Fibroblast of skin of back (primary cell): ENCODE measurements at regions not wholly inside any gene's neighbourhood (a gene's known extent, or its start where the extent isn't known, plus 50 kb on each side); places are given as distances from the start of the nearest gene placed in this dataset.
"Not testable (repeated sequence)": the region's sequence is repeated elsewhere in the genome, so short reads cannot be mapped to it uniquely, and the experiment has no call there.

ENCODE experiments used
- DNase-seq: peaks from one replicate; pipeline ENCODE4 v3.0.0-alpha.2; 2013

DNA sequence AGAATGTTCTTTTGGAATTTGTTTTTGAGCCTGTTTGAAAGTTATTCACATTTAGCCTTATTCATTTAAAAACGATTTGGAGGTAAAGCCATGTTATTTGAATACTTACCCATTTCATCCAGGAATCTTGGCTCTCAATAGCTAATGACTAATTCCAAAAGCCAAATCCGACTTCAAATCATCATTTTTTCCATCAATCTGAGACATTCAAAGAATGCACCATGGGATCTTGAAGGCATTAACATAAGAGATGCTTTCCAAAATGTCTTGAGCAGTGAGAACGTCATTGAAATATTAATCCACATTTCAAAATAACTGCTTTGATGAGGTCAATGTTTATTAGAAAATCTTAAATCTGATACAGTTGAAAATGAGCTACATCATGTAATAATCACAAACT, 617.0 kb upstream of the RORB start:
- no peak for DNase-seq

DNA sequence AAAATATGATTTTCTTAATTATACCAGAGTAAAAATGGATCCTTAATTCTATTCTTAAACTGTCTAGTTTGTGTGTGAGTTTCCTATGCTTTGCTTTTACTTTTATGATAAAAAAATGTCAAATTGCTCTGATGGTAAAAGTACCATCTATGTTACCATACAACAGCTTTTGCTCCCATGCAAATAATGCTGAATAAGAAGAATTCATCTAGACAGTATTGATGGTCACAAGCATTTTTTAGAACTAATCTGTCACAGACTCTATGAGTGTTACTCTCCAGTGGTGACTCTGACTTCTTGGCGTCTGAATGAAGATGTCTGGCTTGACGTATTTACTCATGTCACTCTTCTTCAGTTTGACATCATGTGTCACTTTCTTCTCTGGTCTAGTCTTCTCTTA, 608.1 kb upstream of the RORB start:
- no peak for DNase-seq

DNA sequence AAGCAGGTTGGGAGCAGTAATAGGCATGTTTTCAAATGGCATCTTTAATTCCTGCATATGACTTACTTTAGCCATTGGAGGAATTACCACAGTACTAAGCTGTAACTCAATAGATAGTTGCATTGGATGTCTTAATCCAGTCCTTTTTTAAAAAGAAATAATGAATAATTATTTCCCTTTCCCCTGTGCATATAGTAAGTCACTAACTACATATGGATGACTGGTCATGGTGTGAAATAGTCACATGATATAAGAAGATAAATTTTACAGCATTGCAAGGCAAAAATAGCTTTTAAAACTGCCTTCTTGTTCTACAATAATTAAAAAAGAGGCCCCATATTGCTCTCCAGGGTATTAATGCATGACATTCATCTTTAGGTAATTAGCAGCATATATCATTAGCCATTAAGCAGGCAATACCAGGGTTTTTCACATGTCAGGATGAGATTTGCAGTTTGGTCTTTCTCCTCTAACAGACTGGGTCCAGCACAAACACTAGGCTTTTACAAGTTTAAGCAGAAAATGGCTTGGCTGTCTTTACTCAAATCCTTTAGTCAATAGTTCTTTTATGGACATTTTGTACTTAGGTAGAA, 606.4 kb upstream of the RORB start:
- no peak for DNase-seq

DNA sequence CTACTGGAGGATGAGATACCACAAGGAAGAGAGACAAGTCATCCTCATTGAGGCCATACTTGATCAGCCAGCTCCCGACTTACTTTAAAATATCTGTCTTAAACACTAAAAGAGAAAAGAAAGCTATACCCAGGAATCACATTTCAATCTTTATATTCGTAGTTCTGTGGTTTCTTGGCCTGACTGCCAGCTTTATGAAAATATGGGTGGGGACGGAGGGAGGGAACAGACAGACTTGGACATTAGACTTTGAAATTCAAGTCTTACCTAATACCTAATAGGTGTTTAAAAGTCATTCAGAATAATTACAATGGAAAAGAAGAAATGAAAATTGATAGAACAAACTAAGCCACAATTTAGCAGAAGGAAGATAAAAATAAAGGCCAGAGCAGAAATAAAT, 604.8 kb upstream of the RORB start:
- DNase-seq = no peak

DNA sequence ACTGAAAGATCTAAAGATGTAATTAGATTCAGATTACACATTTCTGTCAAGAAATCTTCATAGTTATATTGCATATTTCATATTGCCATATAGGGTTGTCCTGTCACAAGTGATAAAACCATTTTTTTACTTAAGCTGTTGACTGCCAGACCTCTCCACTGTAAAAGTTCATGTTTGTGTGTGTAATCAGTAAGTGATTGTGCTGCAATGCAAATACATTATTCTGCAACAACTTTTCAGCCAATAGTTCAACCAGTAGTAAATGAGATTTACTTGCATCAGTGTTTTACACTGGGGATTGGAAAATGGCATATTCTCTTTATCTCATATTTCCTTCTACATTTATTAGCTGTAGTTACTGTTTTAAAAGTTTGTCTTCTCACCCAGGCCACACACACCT, 603.9 kb upstream of the RORB start:
- no peak for DNase-seq

DNA sequence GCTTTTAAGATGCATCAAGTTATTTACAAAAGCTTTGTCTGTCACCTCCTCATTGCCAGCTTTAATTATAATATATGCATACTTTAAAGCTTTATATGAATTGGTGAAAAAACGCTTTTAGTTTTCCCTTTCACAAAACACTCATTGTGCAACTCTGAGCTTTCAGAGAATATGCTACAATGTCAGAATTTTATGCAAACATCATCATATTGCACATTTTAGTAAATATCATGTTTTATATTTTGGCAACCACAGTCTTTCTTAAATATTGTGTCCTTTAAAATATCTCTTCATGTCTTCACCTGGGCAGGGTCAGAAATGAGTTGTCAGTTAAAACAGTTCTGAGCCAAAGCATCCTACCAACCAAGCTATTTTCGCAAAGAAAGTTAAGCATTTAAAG, 601.1 kb upstream of the RORB start:
- DNase-seq = no peak

DNA sequence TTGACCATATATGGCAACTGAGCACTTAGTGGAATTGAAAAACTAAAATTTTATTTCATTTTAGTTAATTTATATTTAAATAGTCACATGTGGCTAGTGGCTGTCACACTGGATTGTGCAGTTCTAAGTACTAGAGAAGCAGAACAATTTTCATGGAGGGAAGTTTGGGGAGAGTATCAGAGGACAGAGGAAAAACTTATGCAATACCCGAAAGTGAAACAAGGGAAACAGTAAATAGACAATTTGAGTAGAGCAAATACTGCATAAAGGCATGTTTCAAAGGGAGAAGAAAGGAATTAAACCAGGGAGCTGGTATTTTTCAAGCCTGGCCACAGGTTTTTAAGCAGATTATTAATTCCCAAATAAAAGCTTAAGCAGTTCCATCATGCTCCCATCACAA, 590.5 kb upstream of the RORB start:
- DNase-seq = no peak

DNA sequence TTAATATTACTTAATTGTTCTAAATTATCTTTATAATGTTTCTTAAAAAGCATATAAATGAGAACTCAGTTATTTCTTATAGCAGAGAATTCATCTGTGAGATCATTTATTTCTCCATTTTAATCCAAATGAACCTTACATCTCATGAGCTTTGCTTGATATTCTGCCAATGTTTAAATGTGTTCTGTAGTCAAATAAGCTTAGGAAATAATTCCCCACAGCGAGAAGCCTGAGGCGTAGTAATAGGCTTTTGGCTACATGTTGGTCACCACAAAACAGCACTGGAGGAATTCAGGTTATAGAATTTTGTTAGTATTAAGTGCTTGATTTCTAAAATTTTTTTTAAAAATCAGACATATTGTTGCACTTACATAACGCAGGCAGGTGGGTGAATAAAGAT, 585.3 kb upstream of the RORB start:
- no peak for DNase-seq

DNA sequence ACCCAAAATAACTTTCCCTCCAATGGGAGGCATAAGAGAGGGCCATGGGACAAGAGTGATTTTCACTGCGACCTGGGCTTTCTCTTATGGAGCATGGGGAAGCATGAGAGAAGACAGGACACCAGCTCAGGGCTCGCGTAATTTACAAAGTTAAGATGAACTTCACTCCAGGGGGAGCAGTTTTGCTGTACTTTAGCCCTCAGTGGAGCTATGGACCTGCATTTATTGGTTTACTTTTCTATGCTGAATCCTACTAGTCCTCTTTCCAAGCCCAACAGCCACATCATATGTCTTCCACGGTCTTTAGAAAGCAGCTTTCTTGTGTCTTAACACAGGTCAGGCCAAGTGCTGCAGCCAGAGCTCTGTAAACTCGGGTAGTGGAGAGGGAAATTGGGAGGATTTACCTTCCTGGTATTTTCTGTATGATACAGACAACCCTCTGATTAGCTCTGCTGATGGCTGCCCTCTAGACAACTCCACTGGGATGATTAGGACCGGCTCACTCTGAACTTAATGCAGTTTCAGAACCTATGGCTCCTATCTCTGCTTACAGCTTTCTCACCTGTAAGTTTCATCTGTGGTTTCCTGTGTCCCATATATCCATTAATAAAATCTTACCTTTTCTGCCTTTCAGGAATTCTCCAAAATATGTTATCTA, 581.0 kb upstream of the RORB start:
- no peak for DNase-seq

DNA sequence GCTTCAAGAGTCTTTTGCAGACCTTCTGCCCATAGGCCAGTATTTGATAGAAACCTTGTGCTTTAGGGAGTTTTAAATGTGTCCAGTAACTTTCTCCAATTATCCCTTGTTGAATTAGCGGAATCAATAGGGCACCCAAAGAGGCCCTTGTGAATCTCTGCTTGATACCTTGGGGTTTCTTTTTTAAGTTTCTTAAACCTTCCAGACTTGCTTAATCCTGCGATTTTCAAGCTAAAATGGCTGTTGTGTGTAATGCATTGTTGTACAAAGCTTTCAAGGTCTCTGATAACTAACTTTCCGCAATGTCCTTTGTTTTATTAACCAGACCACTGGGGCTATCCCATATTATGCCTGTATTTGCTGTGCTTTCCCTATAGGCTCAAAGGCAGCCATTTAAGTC, 577.4 kb upstream of the RORB start:
- DNase-seq = no peak

DNA sequence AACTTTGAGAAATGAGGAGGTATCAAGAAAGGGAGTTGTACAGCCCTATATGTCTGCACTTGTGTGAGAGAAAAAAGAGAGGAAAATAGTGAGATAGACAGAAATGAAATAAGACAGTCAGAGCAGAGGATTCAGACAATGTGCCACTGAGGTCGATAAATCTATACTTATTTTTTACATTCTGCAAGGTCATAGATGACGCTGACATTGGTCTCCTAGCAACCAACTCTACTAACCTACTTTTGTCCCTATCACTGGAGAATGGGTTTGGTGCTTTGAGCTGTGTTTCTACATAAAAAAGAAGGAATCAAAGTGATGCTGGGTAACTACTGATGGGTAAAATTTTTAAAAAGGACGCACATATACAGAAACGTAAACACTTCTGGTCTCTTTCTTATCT, 573.3 kb upstream of the RORB start:
- no peak for DNase-seq

DNA sequence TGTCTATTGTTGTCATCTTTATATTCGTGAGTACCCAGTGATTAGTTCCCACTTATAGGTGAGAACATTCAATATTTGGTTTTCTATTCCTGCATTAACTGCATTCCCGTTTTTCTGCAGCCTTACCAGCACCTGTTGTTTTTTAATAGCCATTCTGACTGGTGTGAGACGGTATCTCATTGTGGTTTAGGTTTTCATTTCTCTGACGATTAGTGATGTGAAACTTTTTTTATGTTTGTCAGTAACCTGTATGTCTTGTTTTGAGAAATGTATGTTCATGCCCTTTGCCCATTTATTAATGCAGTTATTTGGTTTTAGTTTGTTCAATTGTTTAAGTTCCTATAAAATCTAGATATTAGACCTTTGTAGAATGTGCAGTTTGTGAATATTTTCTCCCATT, 546.0 kb upstream of the RORB start:
- DNase-seq = no peak

DNA sequence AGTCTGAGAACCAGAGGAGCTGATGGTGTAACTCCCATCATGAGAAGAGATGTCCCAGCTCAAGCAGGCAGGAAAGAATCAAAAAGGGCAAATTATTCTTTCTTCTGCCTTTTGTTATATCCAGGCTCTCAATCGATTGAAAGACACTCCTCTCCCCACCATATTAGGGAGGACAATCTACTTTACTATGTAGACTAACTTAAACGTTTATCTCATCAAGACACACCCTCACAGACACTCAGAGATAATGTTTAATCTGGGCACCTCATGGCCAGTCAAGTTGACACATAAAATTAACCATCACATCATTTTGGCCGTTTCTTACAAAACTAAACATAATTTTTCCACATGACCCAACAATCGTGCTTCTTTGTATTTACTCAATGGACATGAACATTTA, 534.3 kb upstream of the RORB start:
- no peak for DNase-seq

DNA sequence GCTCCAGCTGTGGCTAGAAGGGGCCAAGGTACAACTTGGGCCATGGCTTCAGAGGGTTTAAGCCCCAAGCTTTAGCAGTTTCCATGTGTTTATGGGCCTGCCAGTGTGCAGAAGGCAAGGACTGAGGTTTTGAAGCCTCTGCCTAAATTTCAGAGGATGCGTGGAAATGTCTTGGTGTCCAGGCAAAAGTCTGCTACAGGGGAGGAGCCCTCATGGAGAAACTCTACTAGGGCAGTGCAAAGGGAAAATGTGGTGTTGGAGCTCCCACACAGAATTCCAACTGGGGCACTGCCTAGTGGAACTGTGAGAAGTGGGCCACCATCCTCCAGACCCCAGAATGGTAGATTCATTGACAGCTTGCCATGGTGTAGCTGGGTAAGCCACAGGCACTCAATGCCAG, 527.2 kb upstream of the RORB start:
- DNase-seq = no peak

DNA sequence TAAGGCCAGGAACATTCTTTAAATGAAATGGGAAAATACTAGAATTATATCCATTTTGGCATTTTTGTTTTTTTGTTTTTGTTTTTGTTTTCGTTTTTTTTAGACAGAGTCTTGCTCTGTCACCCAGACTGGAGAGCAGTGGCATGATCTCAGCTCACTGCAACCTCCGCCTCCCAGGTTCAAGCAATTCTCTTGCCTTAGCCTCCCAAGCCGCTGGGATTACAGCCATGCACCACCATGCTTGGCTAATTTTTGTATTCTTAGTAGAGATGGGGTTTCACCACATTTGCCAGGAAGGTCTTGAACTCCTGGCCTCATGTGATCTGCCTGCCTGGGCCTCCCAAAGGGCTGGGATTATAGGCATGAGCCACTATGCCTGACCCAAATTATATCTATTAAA, 520.7 kb upstream of the RORB start:
- DNase-seq = not testable (repeated sequence)

DNA sequence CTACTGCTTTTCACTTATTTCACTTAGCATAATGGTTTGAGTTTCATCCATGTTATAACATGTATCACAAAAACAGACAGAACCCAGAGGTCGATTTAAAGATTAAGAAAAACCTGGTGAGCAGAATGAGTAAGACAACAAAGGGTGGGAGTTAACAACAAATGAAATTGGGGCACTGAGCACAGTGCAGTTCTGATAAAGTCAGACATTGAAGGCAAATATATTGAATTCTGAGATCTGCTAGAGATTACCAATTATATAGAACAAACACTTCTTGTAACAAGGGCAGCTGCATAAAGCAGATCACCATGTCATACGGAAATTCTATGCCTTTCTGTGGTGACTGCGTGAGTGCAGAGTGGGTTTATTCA, 517.3 kb upstream of the RORB start:
- DNase-seq = no peak

DNA sequence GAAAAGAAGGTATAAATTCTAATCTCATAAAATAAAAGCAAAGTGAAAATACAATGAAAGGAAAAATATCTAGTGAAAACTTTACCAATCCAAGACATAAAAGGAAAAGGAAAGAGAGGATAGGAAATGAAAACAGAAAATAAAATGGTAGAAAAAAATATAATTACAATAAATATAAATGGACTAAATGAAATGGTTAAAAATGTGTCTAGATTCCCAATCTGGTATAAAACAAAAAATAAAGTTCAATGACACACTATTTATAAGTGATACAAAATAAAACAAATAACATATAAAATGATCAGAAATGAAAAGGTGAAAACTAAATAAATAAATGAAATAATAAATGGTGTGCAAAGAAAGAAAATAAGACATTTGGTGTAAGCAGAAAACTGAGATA, 516.4 kb upstream of the RORB start:
- DNase-seq = no peak

DNA sequence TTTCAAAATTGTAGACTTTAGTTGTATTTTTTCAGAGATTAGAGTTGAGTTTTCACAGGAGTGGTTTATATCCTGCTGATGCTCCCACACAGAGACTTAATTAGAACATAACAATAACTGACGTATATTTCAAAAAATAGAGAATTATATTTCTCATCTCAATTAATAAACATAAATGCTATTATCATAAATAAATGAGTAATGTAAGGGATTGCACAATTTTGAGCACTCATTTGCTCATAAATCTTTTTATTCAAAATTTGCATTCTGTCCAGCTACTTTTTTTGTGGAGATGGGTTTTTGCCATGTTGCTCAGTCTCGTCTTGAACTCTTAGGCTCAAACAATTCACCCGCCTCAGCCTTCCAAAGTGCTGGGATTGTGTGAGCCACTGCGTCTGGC, 515.7 kb upstream of the RORB start:
- DNase-seq = no peak

DNA sequence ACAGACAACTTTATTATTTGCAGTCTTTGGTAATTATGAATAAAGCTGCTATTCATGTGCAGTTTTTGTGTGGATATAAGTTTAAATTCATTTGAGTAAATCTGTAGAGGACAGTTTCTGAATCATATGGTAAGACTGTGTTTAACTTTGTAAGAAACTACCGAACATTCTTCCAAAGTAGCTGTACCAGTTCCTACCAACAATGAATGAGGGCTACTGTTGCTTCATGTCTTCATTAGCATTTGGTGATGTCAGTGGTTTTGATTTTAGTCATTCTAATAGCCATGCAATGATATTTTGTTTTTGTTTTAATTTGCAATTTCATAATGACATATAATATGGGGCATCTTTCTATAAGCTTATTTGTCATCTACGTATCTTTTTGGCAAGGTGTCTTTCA, 501.3 kb upstream of the RORB start:
- DNase-seq = no peak

DNA sequence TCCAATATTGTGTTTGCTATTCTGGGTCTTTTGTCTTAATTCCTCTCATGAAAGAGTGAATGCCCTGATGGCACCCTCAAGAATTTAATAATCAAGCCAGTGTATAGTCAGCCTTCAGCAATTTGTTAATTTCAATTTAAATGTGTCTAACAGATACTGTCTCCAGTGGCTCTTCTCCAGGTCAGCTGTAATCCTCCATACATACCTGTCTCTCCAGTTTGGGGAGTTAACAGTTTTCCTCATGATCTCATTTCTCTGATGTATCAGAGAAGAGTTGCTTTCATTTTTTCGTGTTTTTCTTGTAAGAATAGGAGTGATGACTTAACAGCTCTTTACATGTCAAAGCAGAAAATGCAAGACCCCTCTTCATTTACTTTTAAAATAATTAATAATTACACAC, 500.3 kb upstream of the RORB start:
- DNase-seq = no peak

DNA sequence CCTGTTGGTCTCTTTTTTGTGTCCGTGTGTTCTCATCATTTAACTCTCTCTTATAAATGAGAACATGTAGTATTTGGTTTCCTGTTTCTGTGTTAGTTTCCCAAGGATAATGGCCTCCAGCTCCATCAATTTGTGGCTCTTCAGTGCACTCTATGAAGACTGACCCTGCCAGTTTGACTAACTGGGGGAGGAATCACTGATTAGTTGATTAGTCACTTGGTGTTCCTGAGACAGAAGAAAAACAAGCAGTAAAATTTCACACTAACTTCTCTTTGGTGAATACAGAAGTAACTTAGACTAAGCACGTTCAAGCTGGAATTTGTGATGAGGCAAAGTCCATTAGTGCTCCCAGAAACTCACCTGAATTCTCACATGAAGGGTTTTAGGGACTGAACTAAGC, 495.8 kb upstream of the RORB start:
- DNase-seq = no peak

DNA sequence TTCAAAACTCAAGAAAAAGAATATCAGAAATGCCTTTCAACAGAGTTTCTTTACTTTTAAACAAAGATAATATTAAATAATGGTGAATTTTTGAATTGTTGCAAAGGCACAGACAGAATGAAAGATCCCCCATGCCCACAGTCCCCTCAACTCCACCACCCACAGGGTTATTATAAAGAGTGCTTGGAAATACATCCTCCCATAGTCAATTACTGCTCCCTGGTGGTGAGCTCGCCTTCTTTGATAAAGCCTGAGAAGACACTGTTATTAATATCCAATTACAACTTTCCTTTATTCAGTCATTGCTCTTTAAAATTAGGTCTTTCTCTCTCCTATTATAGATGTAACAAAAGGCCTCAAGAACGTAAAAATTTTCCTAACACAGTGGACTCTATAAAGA, 490.2 kb upstream of the RORB start:
- DNase-seq = no peak

DNA sequence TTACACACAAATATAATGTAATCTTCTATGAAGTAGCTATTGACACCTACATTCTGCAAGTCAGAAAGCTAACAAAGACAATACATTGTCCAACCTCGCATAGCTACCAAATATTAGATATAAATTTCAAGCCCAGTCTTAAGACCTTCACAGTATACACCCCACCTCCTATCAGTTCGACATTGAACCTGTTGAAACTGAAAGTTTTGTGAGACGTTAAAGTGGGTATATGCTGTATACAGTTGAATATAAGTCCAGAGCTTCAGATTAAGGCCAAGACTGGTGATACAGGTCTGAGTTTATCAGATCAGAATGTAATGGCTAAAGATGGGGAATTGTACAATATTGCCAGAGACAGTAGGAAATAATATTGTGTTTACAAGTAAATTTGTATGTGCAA, 489.3 kb upstream of the RORB start:
- DNase-seq = no peak

DNA sequence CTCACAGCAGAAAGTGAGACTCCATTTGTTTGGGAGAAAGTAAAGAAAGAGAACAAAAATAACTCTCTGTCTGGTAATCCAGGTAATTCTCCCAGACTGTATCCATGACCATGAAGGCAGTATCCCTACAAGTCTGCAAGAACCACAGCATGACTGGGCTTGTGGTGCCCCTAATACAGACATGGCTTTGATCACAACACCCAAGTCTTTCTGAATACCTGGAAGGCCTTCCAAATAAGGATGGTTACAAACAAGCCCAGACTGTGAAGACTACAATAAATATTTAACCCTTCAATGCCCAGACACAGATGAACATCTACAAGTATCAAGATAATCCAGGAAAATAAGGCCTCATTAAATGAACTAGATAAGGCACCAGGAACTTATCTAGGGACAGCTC, 481.1 kb upstream of the RORB start:
- no peak for DNase-seq

DNA sequence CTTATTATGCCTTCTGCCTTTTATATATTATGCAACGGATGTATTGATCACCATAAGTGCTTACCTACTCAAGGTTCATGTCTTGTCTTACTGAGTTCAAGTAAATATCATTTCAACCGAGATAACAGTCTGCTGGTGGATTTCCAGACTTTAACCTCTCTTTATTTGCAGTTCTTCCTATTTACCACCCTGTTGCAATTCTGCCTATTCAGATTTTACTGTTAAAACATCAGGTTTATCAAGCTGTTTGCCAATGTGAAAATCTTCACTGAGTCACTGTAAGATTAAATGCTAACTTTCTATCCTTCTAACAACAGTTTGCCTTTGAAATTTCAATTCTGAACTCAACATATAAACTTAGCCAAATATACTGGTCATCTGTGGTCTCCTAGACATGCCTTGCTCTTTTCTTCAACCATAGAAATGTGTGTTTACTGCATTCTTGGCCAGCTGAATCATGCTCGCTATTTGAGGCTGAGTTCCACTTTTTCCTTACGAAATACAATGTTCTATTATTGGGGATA, 471.7 kb upstream of the RORB start:
- no peak for DNase-seq
